ENCODE measurements at regions not wholly inside any gene's neighbourhood (a gene's known extent, or its start where the extent isn't known, plus 50 kb on each side); places are given as distances from the start of the nearest gene placed in this dataset.

DNA sequence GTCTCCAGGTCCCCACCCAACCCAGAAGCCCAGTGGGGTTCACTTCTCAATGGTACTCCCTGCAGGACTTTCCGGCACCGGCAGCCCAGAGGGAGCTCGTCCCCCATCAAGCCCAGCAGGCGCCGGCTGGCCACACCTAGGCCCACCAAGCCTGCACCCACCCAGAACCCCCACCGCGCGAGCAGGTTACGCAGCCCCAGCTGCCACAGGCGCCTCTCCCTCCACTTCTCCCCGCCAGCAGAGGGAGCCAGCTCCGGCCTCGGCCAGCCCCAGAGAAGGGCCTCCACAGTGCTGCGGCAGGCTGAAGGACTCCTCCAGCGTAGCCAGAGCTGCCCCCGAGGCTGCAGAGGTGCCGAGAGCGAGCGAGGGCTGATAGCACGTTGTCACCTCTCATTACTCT lies 722.3 kb downstream of the PLA2G4A start:
- H2AFZ ChIP-seq (ENCODE audit: low read depth, low read length) = no peak overlapping the region
- H3K36me3 ChIP-seq (replicated peaks; ENCODE audit: low read depth, low read length) = no peaks in the 10 kb centered on the region
- no peak overlapping the region for H3K4me2 ChIP-seq (ENCODE audit: low read length)
- no peaks in the 10 kb centered on the region for H3K27me3 ChIP-seq (ENCODE audit: low read depth, low read length)
- no peaks in the 10 kb centered on the region for H3K9me3 ChIP-seq (ENCODE audit: insufficient read depth, low read length)
- no peaks in the 10 kb centered on the region for H3K4me1 ChIP-seq (ENCODE audit: low read length)
- H3K9ac ChIP-seq (ENCODE audit: low read length) = no peak overlapping the region
- H4K20me1 ChIP-seq (ENCODE audit: insufficient read depth, low read length) = no peaks in the 10 kb centered on the region
- no peak overlapping the region for H3K27ac ChIP-seq (ENCODE audit: low read length)
- TF ChIP-seq CTCF (IDR thresholded peaks at IDR 0.05; ENCODE audit: low read depth, low read length) = no peak
- no peak for TF ChIP-seq EZH2phosphoT487 (IDR thresholded peaks at IDR 0.05; ENCODE audit: low read depth)
- no peaks in the 10 kb centered on the region for H3K79me2 ChIP-seq (ENCODE audit: low read length)
- no peak overlapping the region for H3K4me3 ChIP-seq (ENCODE audit: low read length)

- no peak overlapping the region for H3K4me3 ChIP-seq (ENCODE audit: low read length)
- no peak overlapping the region for H3K27ac ChIP-seq (ENCODE audit: low read length)
- no peaks in the 10 kb centered on the region for H3K79me2 ChIP-seq (ENCODE audit: low read length)
- H2AFZ ChIP-seq (ENCODE audit: low read depth, low read length) = no peak overlapping the region
- no peak overlapping the region for H3K4me2 ChIP-seq (ENCODE audit: low read length)
- H3K9me3 ChIP-seq (ENCODE audit: insufficient read depth, low read length) = no peaks in the 10 kb centered on the region
- H3K27me3 ChIP-seq (ENCODE audit: low read depth, low read length) = no peaks in the 10 kb centered on the region
- H4K20me1 ChIP-seq (ENCODE audit: insufficient read depth, low read length) = no peaks in the 10 kb centered on the region
- no peaks in the 10 kb centered on the region for H3K36me3 ChIP-seq (replicated peaks; ENCODE audit: low read depth, low read length)
- H3K4me1 ChIP-seq (ENCODE audit: low read length) = no peaks in the 10 kb centered on the region
- TF ChIP-seq CTCF (IDR thresholded peaks at IDR 0.05; ENCODE audit: low read depth, low read length) (no peak), EZH2phosphoT487 (IDR thresholded peaks at IDR 0.05; ENCODE audit: low read depth) (no peak)
- H3K9ac ChIP-seq (ENCODE audit: low read length) = no peak overlapping the region
These were observed 734.4 kb downstream of the PLA2G4A start for GRCh38 chr1:187563191-187563590.

DNA sequence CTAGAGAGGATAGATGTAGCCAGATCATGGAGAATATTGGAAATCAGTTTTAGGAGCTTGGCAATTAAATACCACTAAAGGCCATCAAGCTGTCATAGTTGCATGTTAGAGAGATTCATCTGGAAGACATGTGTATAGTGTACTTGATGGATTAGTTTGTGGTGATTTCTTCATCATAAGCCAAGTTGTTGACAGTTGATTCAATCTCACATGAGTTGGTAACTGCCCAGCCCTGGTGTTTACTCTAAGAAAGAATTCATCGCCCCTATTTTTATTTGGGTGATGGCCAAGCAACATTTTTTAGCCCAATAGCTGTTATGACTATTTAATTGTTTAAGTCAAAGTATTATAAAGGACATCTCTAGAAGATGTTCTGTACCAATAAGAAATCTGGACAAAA lies 737.6 kb downstream of the PLA2G4A start:
- Histone ChIP-seq H3K9me3 (ENCODE audit: insufficient read depth, low read length) (no peaks in the 10 kb centered on the region), H3K27ac (ENCODE audit: low read length) (no peak overlapping the region), H4K20me1 (ENCODE audit: insufficient read depth, low read length) (no peaks in the 10 kb centered on the region), H3K79me2 (ENCODE audit: low read length) (no peaks in the 10 kb centered on the region), H3K27me3 (ENCODE audit: low read depth, low read length) (no peaks in the 10 kb centered on the region), H2AFZ (ENCODE audit: low read depth, low read length) (no peak overlapping the region), H3K4me3 (ENCODE audit: low read length) (no peak overlapping the region), H3K36me3 (replicated peaks; ENCODE audit: low read depth, low read length) (no peaks in the 10 kb centered on the region), H3K4me1 (ENCODE audit: low read length) (no peaks in the 10 kb centered on the region), H3K9ac (ENCODE audit: low read length) (no peak overlapping the region), H3K4me2 (ENCODE audit: low read length) (no peak overlapping the region)
- no peak for TF ChIP-seq EZH2phosphoT487 (IDR thresholded peaks at IDR 0.05; ENCODE audit: low read depth)
- no peak for TF ChIP-seq CTCF (IDR thresholded peaks at IDR 0.05; ENCODE audit: low read depth, low read length)

GRCh38 chr1:187568067-187568466 lies 739.3 kb downstream of the PLA2G4A start:
- H3K4me3 ChIP-seq (ENCODE audit: low read length) = no peak overlapping the region
- no peaks in the 10 kb centered on the region for H3K27me3 ChIP-seq (ENCODE audit: low read depth, low read length)
- H3K4me1 ChIP-seq (ENCODE audit: low read length) = no peaks in the 10 kb centered on the region

More at GRCh38 chr1:187568067-187568466, 739.3 kb downstream of the PLA2G4A start:
- Histone ChIP-seq H4K20me1 (ENCODE audit: insufficient read depth, low read length) (no peaks in the 10 kb centered on the region), H3K79me2 (ENCODE audit: low read length) (no peaks in the 10 kb centered on the region), H3K9me3 (ENCODE audit: insufficient read depth, low read length) (no peaks in the 10 kb centered on the region), H3K36me3 (replicated peaks; ENCODE audit: low read depth, low read length) (no peaks in the 10 kb centered on the region), H3K4me2 (ENCODE audit: low read length) (no peak overlapping the region), H2AFZ (ENCODE audit: low read depth, low read length) (no peak overlapping the region), H3K27ac (ENCODE audit: low read length) (no peak overlapping the region), H3K9ac (ENCODE audit: low read length) (no peak overlapping the region)
- no peak for TF ChIP-seq EZH2phosphoT487 (IDR thresholded peaks at IDR 0.05; ENCODE audit: low read depth)
- no peak for TF ChIP-seq CTCF (IDR thresholded peaks at IDR 0.05; ENCODE audit: low read depth, low read length)

Data from OCI-LY3 (cell line).